ENCODE measurements at regions not wholly inside any gene's neighbourhood (a gene's known extent, or its start where the extent isn't known, plus 50 kb on each side); places are given as distances from the start of the nearest gene placed in this dataset.

DNA sequence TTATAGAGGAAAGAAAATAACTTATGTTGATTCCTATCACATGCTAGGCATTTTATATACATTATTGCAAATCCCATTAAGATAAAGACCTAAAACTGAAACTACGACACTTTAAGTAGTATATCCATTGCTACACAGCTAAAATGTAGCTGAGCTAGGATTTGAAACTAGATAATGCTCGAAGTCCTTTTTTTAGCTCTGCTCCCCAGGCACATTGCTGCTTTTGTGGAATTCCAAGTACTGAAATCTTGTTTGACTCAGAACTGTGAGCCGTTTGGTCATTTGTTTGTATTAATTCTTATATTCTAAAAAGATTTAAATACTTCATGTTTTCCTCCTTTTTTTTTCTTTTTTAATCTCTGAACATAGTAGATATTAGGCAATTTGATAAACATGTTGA, 644.8 kb downstream of the HACE1 start:
- TF ChIP-seq, protein P1, sequence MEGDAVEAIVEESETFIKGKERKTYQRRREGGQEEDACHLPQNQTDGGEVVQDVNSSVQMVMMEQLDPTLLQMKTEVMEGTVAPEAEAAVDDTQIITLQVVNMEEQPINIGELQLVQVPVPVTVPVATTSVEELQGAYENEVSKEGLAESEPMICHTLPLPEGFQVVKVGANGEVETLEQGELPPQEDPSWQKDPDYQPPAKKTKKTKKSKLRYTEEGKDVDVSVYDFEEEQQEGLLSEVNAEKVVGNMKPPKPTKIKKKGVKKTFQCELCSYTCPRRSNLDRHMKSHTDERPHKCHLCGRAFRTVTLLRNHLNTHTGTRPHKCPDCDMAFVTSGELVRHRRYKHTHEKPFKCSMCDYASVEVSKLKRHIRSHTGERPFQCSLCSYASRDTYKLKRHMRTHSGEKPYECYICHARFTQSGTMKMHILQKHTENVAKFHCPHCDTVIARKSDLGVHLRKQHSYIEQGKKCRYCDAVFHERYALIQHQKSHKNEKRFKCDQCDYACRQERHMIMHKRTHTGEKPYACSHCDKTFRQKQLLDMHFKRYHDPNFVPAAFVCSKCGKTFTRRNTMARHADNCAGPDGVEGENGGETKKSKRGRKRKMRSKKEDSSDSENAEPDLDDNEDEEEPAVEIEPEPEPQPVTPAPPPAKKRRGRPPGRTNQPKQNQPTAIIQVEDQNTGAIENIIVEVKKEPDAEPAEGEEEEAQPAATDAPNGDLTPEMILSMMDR (IDR thresholded peaks at IDR 0.05) = no peak
- DNase-seq (ENCODE audit: low spot score) = no peak
- Histone ChIP-seq H3K4me3 (no peak overlapping the region), H3K27ac (no peak overlapping the region)

GRCh38 chr6:104212977-104213668, 646.6 kb downstream of the HACE1 start:
- TF ChIP-seq, protein P1 (IDR thresholded peaks at IDR 0.05) = no peak
- no peak for DNase-seq (ENCODE audit: low spot score)
- Histone ChIP-seq H3K27ac (no peak overlapping the region), H3K4me3 (no peak overlapping the region)

DNA sequence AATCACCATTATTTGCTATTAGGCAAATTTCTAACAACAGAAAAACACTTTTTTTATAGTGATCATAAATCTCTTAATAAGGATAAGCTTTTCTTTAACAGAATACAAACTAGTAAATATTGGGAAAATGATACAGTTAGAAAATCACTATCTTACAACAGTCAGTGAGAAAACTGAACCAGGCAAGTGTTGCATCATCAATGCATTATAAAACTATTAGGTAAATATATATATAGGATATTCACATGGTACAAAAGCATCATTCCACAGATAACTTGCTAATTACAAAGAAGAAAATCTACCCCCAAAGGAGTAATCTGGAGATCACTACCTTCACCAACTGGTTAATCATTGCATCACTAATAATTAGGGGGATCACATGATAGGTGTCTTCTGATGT, 652.1 kb downstream of the HACE1 start:
- Histone ChIP-seq H3K27ac (no peak overlapping the region), H3K4me3 (no peak overlapping the region)
- no peak for DNase-seq (ENCODE audit: low spot score)
- TF ChIP-seq, protein P1 (IDR thresholded peaks at IDR 0.05) = no peak

DNA sequence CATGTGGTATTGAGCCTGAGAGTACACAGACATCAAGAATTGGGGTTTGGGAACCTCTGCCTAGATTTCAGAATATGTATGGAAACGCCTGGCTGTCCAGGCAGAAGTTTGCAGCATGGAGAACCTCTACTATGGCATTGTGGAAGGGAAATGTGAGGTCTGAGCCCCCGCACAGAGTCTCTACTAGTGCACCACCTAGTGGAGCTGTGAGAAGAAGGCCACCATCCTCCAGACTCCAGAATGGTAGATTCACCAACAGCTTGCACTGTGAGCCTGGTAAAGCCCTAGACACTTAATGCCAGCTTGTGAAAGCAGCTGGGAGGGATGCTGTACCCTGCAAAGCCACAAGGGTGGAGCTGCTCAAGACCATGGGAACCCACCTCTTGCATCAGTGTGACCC, 658.2 kb downstream of the HACE1 start:
- TF ChIP-seq, protein P1 (IDR thresholded peaks at IDR 0.05) = no peak
- no peak for DNase-seq (ENCODE audit: low spot score)
- Histone ChIP-seq H3K27ac (no peak overlapping the region), H3K4me3 (no peak overlapping the region)

DNA sequence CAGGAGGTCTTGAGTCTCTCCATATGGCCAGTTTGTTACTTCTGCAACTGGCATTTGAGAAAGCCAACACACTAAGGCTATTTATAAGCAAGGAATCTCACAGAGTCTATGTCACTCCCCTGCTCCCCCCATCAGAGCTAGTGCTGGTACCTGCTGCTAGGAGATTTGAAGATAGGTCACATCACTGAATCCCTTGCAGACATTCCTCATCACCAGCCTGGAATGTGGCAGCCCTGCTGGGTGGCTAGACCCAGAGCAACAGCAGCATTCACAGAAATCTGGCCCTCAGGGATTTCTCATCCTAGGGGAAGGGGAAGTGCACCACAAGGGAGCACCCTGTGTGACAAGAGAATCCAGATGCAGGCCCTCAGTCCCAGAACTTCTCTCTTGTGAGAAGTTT, 672.1 kb downstream of the HACE1 start:
- DNase-seq (ENCODE audit: low spot score) = no peak
- H3K4me3 ChIP-seq = no peak overlapping the region
- TF ChIP-seq, protein P1 (IDR thresholded peaks at IDR 0.05) = no peak
- H3K27ac ChIP-seq = no peak overlapping the region

GRCh38 chr6:104186831-104187230, 672.9 kb downstream of the HACE1 start:
- no peak overlapping the region for H3K27ac ChIP-seq
- H3K4me3 ChIP-seq = no peak overlapping the region
- no peak for DNase-seq (ENCODE audit: low spot score)
- TF ChIP-seq, protein P1 (IDR thresholded peaks at IDR 0.05) = no peak

DNA sequence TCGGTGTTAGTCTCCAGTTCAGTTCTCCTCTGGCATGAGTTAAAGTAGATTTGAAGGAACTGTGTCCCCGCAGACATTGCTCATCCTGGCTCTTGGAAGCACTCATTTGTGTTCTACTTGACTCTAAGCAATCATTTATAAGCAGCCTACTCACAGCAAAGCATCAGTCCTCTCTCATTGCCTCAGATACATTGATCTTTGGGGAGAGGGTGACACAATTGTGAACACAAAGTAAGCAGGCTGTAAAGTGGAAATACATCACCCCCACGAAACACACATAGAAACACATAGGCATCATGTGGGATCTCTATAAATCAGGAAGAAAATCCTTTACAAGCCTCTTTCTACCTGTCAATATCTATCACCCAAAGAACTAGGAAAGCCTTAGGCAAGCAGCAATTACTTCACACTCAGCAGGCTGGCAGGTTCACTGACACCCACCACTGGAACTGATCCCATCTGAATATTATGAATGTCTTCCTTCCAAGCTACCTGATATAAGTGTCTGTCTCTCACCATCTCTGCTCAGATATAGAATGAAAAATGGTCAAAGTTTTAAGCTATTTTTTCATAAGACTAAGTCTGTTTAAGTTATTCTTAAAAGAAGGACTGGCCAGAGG, 675.8 kb downstream of the HACE1 start:
- TF ChIP-seq, protein P1 (IDR thresholded peaks at IDR 0.05) = no peak
- H3K27ac ChIP-seq = no peak overlapping the region
- DNase-seq (ENCODE audit: low spot score) = no peak
- H3K4me3 ChIP-seq = no peak overlapping the region
